ENCODE measurements at regions not wholly inside any gene's neighbourhood (a gene's known extent, or its start where the extent isn't known, plus 50 kb on each side); places are given as distances from the start of the nearest gene placed in this dataset.

- no peaks in the 10 kb centered on the region for H3K36me3 ChIP-seq (ENCODE audit: control insufficient read depth in 2 of 2, insufficient read depth in 2 of 2, low read length in 2 of 2)
- H3K27me3 ChIP-seq (ENCODE audit: control insufficient read depth in 1 of 2, insufficient read depth in 2 of 2, low read length in 2 of 2) = no peaks in the 10 kb centered on the region
- H3K9me3 ChIP-seq (ENCODE audit: control insufficient read depth in 2 of 2, low read length in 2 of 2) = peaks cover 0 to 2% of the 10 kb centered on the region in 2 donors
- H3K9ac ChIP-seq (ENCODE audit: low read length in 2 of 2) = no peak overlapping the region
- H3K4me3 ChIP-seq (ENCODE audit: low read length in 2 of 2) = no peak overlapping the region
- H3K4me1 ChIP-seq (ENCODE audit: control insufficient read depth, insufficient read depth, low read length) = no peaks in the 10 kb centered on the region
- H3K27ac ChIP-seq (ENCODE audit: low read length) = no peak overlapping the region
These were observed 162.8 kb downstream of the ENC1 start for GRCh38 chr5:74477761-74478160.

GRCh38 chr5:74476819-74477453 is 163.6 kb downstream of the ENC1 start:
- no peaks in the 10 kb centered on the region for H3K36me3 ChIP-seq (ENCODE audit: control insufficient read depth in 2 of 2, insufficient read depth in 2 of 2, low read length in 2 of 2)

GRCh38 chr5:74476046-74476818 is 164.3 kb downstream of the ENC1 start:
- no peak overlapping the region for H3K9ac ChIP-seq (ENCODE audit: low read length in 2 of 2)
- H3K27ac ChIP-seq (ENCODE audit: low read length) = no peak overlapping the region
- no peaks in the 10 kb centered on the region for H3K36me3 ChIP-seq (ENCODE audit: control insufficient read depth in 2 of 2, insufficient read depth in 2 of 2, low read length in 2 of 2)
- H3K27me3 ChIP-seq (ENCODE audit: control insufficient read depth in 1 of 2, insufficient read depth in 2 of 2, low read length in 2 of 2) = no peaks in the 10 kb centered on the region
- H3K4me1 ChIP-seq (ENCODE audit: control insufficient read depth, insufficient read depth, low read length) = no peaks in the 10 kb centered on the region
- peaks cover 0 to 2% of the 10 kb centered on the region in 2 donors for H3K9me3 ChIP-seq (ENCODE audit: control insufficient read depth in 2 of 2, low read length in 2 of 2)
- H3K4me3 ChIP-seq (ENCODE audit: low read length in 2 of 2) = no peak overlapping the region

More at GRCh38 chr5:74476819-74477453, 163.6 kb downstream of the ENC1 start:
- Histone ChIP-seq H3K27ac (ENCODE audit: low read length) (no peak overlapping the region), H3K4me1 (ENCODE audit: control insufficient read depth, insufficient read depth, low read length) (no peaks in the 10 kb centered on the region), H3K27me3 (ENCODE audit: control insufficient read depth in 1 of 2, insufficient read depth in 2 of 2, low read length in 2 of 2) (no peaks in the 10 kb centered on the region), H3K4me3 (ENCODE audit: low read length in 2 of 2) (no peak overlapping the region), H3K9ac (ENCODE audit: low read length in 2 of 2) (no peak overlapping the region), H3K9me3 (ENCODE audit: control insufficient read depth in 2 of 2, low read length in 2 of 2) (peaks cover 0 to 2% of the 10 kb centered on the region in 2 donors)

- H3K4me1 ChIP-seq (ENCODE audit: control insufficient read depth, insufficient read depth, low read length) = no peaks in the 10 kb centered on the region
- no peak overlapping the region for H3K9ac ChIP-seq (ENCODE audit: low read length in 2 of 2)
- H3K27ac ChIP-seq (ENCODE audit: low read length) = no peak overlapping the region
- no peaks in the 10 kb centered on the region for H3K27me3 ChIP-seq (ENCODE audit: control insufficient read depth in 1 of 2, insufficient read depth in 2 of 2, low read length in 2 of 2)
- H3K36me3 ChIP-seq (ENCODE audit: control insufficient read depth in 2 of 2, insufficient read depth in 2 of 2, low read length in 2 of 2) = no peaks in the 10 kb centered on the region
- H3K4me3 ChIP-seq (ENCODE audit: low read length in 2 of 2) = no peak overlapping the region
- H3K9me3 ChIP-seq (ENCODE audit: control insufficient read depth in 2 of 2, low read length in 2 of 2) = peaks cover 0 to 2% of the 10 kb centered on the region in 2 donors
These were observed 168.7 kb downstream of the ENC1 start for GRCh38 chr5:74471875-74472274.

GRCh38 chr5:74469234-74469994 is 171.1 kb downstream of the ENC1 start:
- no peak overlapping the region for H3K9ac ChIP-seq (ENCODE audit: low read length in 2 of 2)
- H3K4me1 ChIP-seq (ENCODE audit: control insufficient read depth, insufficient read depth, low read length) = no peaks in the 10 kb centered on the region
- H3K27ac ChIP-seq (ENCODE audit: low read length) = no peak overlapping the region
- no peaks in the 10 kb centered on the region for H3K27me3 ChIP-seq (ENCODE audit: control insufficient read depth in 1 of 2, insufficient read depth in 2 of 2, low read length in 2 of 2)
- no peaks in the 10 kb centered on the region for H3K36me3 ChIP-seq (ENCODE audit: control insufficient read depth in 2 of 2, insufficient read depth in 2 of 2, low read length in 2 of 2)
- no peak overlapping the region for H3K4me3 ChIP-seq (ENCODE audit: low read length in 2 of 2)
- peaks cover 0 to 2% of the 10 kb centered on the region in 2 donors for H3K9me3 ChIP-seq (ENCODE audit: control insufficient read depth in 2 of 2, low read length in 2 of 2)

- no peak overlapping the region for H3K9ac ChIP-seq (ENCODE audit: low read length in 2 of 2)
- no peaks in the 10 kb centered on the region for H3K4me1 ChIP-seq (ENCODE audit: control insufficient read depth, insufficient read depth, low read length)
- H3K4me3 ChIP-seq (ENCODE audit: low read length in 2 of 2) = no peak overlapping the region
- no peaks in the 10 kb centered on the region for H3K36me3 ChIP-seq (ENCODE audit: control insufficient read depth in 2 of 2, insufficient read depth in 2 of 2, low read length in 2 of 2)
- H3K27me3 ChIP-seq (ENCODE audit: control insufficient read depth in 1 of 2, insufficient read depth in 2 of 2, low read length in 2 of 2) = no peaks in the 10 kb centered on the region
- H3K9me3 ChIP-seq (ENCODE audit: control insufficient read depth in 2 of 2, low read length in 2 of 2) = peaks cover 0 to 1% of the 10 kb centered on the region in 2 donors
- H3K27ac ChIP-seq (ENCODE audit: low read length) = no peak overlapping the region
These were observed 172.1 kb downstream of the ENC1 start for GRCh38 chr5:74468421-74468820.

- no peaks in the 10 kb centered on the region for H3K4me1 ChIP-seq (ENCODE audit: control insufficient read depth, insufficient read depth, low read length)
- no peaks in the 10 kb centered on the region for H3K36me3 ChIP-seq (ENCODE audit: control insufficient read depth in 2 of 2, insufficient read depth in 2 of 2, low read length in 2 of 2)
- H3K27me3 ChIP-seq (ENCODE audit: control insufficient read depth in 1 of 2, insufficient read depth in 2 of 2, low read length in 2 of 2) = no peaks in the 10 kb centered on the region
- H3K9ac ChIP-seq (ENCODE audit: low read length in 2 of 2) = no peak overlapping the region
- no peaks in the 10 kb centered on the region for H3K9me3 ChIP-seq (ENCODE audit: control insufficient read depth in 2 of 2, low read length in 2 of 2)
- H3K4me3 ChIP-seq (ENCODE audit: low read length in 2 of 2) = no peak overlapping the region
- no peak overlapping the region for H3K27ac ChIP-seq (ENCODE audit: low read length)
These were observed 174.8 kb downstream of the ENC1 start for GRCh38 chr5:74465724-74466123.

- no peak overlapping the region for H3K27ac ChIP-seq (ENCODE audit: low read length)
- no peak overlapping the region for H3K9ac ChIP-seq (ENCODE audit: low read length in 2 of 2)
- no peaks in the 10 kb centered on the region for H3K4me1 ChIP-seq (ENCODE audit: control insufficient read depth, insufficient read depth, low read length)
- H3K36me3 ChIP-seq (ENCODE audit: control insufficient read depth in 2 of 2, insufficient read depth in 2 of 2, low read length in 2 of 2) = no peaks in the 10 kb centered on the region
- H3K4me3 ChIP-seq (ENCODE audit: low read length in 2 of 2) = no peak overlapping the region
- no peaks in the 10 kb centered on the region for H3K9me3 ChIP-seq (ENCODE audit: control insufficient read depth in 2 of 2, low read length in 2 of 2)
- no peaks in the 10 kb centered on the region for H3K27me3 ChIP-seq (ENCODE audit: control insufficient read depth in 1 of 2, insufficient read depth in 2 of 2, low read length in 2 of 2)
These were observed 175.9 kb downstream of the ENC1 start for GRCh38 chr5:74464512-74465209.

- no peaks in the 10 kb centered on the region for H3K9me3 ChIP-seq (ENCODE audit: control insufficient read depth in 2 of 2, low read length in 2 of 2)
- no peaks in the 10 kb centered on the region for H3K4me1 ChIP-seq (ENCODE audit: control insufficient read depth, insufficient read depth, low read length)
- no peak overlapping the region for H3K4me3 ChIP-seq (ENCODE audit: low read length in 2 of 2)
- no peak overlapping the region for H3K9ac ChIP-seq (ENCODE audit: low read length in 2 of 2)
- no peak overlapping the region for H3K27ac ChIP-seq (ENCODE audit: low read length)
- no peaks in the 10 kb centered on the region for H3K36me3 ChIP-seq (ENCODE audit: control insufficient read depth in 2 of 2, insufficient read depth in 2 of 2, low read length in 2 of 2)
- no peaks in the 10 kb centered on the region for H3K27me3 ChIP-seq (ENCODE audit: control insufficient read depth in 1 of 2, insufficient read depth in 2 of 2, low read length in 2 of 2)
These were observed 178.2 kb downstream of the ENC1 start for GRCh38 chr5:74462356-74462755.

- Histone ChIP-seq H3K9ac (ENCODE audit: low read length in 2 of 2) (no peak overlapping the region), H3K9me3 (ENCODE audit: control insufficient read depth in 2 of 2, low read length in 2 of 2) (no peaks in the 10 kb centered on the region), H3K4me1 (ENCODE audit: control insufficient read depth, insufficient read depth, low read length) (no peaks in the 10 kb centered on the region), H3K27me3 (ENCODE audit: control insufficient read depth in 1 of 2, insufficient read depth in 2 of 2, low read length in 2 of 2) (no peaks in the 10 kb centered on the region), H3K36me3 (ENCODE audit: control insufficient read depth in 2 of 2, insufficient read depth in 2 of 2, low read length in 2 of 2) (no peaks in the 10 kb centered on the region), H3K27ac (ENCODE audit: low read length) (no peak overlapping the region), H3K4me3 (ENCODE audit: low read length in 2 of 2) (no peak overlapping the region)
These were observed 179.3 kb downstream of the ENC1 start for GRCh38 chr5:74461251-74461650.
